ENCODE measurements at regions not wholly inside any gene's neighbourhood (a gene's known extent, or its start where the extent isn't known, plus 50 kb on each side); places are given as distances from the start of the nearest gene placed in this dataset.
A peak's percentile ranks its signal among the peaks of the same experiment; 100 is the strongest.
"Not testable (repeated sequence)": the region's sequence is repeated elsewhere in the genome, so short reads cannot be mapped to it uniquely, and the experiment has no call there.

- TF ChIP-seq, protein P1, sequence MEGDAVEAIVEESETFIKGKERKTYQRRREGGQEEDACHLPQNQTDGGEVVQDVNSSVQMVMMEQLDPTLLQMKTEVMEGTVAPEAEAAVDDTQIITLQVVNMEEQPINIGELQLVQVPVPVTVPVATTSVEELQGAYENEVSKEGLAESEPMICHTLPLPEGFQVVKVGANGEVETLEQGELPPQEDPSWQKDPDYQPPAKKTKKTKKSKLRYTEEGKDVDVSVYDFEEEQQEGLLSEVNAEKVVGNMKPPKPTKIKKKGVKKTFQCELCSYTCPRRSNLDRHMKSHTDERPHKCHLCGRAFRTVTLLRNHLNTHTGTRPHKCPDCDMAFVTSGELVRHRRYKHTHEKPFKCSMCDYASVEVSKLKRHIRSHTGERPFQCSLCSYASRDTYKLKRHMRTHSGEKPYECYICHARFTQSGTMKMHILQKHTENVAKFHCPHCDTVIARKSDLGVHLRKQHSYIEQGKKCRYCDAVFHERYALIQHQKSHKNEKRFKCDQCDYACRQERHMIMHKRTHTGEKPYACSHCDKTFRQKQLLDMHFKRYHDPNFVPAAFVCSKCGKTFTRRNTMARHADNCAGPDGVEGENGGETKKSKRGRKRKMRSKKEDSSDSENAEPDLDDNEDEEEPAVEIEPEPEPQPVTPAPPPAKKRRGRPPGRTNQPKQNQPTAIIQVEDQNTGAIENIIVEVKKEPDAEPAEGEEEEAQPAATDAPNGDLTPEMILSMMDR (IDR thresholded peaks at IDR 0.05; ENCODE audit: insufficient read depth, low read depth, low read length, missing control alignments): no peak
- no peak overlapping the region for H3K4me3 ChIP-seq (ENCODE audit: low read depth, low read length)
- no peak for DNase-seq (ENCODE audit: low read depth)
Observed at GRCh38 chr14:105616802-105617192, 90.4 kb downstream of the TMEM121 start.

DNA sequence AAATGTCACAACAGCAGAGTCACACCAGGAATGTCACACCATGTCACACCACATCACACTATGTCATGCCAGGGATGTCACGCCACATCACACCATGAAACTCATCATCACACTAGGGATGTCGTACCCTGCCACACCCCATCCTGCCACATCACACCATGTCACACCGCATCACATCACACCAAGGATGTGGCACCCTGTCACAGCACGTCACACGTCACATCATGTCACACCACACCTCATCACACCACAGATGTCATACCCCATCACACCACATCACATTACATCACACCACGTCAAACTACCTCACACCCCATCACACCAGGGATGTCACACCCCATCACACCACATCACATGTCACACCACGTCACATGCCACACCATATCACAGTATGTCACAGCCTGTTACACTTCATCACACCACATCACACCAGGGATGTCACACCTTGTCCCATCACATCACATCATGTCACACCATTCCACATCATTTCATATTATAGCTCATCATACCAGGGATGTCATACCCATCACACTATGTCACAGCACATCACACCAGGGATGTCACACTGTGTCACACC lies 90.9 kb downstream of the TMEM121 start:
- TF ChIP-seq, protein P1 (IDR thresholded peaks at IDR 0.05; ENCODE audit: insufficient read depth, low read depth, low read length, missing control alignments): no peak
- no peak overlapping the region for H3K4me3 ChIP-seq (ENCODE audit: low read depth, low read length)
- DNase-seq (ENCODE audit: low read depth): no peak

DNA sequence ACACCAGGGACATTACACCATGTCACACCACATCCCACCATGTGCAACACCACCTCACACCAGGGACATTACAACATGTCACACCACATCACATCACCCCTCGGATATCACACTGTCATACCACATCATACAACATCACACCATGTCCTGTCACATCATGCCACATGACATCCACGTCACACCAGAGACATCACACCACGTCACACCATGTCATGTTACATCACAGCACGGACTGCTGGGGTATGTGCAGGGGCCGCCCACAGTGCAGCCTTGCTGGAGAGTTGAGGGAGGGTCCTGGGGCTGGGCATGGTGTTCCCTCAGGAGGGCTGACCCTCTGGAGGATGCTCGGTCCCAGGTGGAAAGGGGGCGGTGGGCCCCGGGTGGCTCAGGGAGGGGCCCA lies 91.4 kb downstream of the TMEM121 start:
- DNase-seq (ENCODE audit: low read depth); H3K4me3 ChIP-seq (ENCODE audit: low read depth, low read length): not testable (repeated sequence)

DNA sequence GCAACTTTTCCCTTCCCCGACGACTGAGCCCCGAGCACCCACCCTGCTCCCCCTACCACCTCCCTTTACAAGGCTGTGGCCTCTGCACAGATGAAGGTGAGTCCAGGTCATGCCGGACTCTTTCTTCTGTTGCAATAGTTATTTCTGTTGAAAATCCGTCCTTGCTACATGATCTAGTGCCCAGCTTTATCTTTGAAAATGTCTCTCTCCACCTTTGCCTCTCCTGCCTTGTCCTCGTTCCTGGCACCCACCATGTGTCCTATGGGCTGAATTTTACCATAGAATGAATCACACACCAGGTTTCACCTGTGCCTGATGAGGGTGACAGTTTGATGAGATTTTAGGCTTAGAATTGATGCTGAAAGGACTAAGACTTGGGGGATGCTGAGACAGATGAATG lies 92.9 kb downstream of the TMEM121 start:
- not testable (repeated sequence) for DNase-seq (ENCODE audit: low read depth); H3K4me3 ChIP-seq (ENCODE audit: low read depth, low read length)

DNA sequence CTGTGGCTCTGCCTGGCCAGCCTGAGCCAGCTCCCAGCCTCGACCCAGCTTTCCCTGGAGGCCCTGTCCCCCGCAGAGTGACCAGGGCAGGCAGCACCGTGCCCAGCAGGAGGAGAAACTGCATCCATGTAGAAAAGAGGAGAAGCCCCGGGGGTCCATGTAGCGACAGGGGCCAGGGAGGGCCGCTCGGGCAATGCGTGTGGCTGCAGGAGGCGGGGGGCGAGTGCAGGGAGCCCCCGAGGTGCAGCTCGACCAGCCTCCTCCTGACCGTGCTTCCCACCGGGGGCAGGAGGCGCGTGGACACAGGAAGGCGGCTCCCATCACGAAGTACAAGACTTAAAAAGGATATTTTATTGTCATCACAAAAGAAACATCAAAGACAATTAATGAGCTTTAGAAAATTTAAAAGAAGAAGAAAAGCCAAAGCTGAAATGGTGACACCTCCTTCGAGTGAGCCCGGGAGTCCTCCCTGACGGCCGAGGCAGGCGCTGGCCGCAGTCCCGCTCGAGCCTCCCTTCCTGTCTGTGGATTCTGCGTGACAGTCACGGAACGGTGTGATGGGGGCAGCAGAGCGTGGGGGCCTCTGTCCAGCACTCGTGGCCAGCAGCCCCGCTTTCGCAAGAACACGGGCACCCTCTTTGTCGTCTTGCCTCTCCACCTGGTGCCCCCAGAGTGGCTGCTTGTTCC lies 93.9 kb downstream of the TMEM121 start:
- H3K4me3 ChIP-seq (ENCODE audit: low read depth, low read length); DNase-seq (ENCODE audit: low read depth): not testable (repeated sequence)

- DNase-seq (ENCODE audit: low read depth); H3K4me3 ChIP-seq (ENCODE audit: low read depth, low read length): not testable (repeated sequence)
Observed at GRCh38 chr14:105620865-105621471, 94.6 kb downstream of the TMEM121 start.

GRCh38 chr14:105621479-105622328 lies 95.3 kb downstream of the TMEM121 start:
- not testable (repeated sequence) for DNase-seq (ENCODE audit: low read depth); H3K4me3 ChIP-seq (ENCODE audit: low read depth, low read length)

GRCh38 chr14:105622329-105622955 lies 96.1 kb downstream of the TMEM121 start:
- TF ChIP-seq, protein P1 (IDR thresholded peaks at IDR 0.05; ENCODE audit: insufficient read depth, low read depth, low read length, missing control alignments): no peak
- no peak for DNase-seq (ENCODE audit: low read depth)
- no peak overlapping the region for H3K4me3 ChIP-seq (ENCODE audit: low read depth, low read length)

- H3K4me3 ChIP-seq (ENCODE audit: low read depth, low read length); DNase-seq (ENCODE audit: low read depth): not testable (repeated sequence)
Observed at GRCh38 chr14:105623178-105623577, 96.8 kb downstream of the TMEM121 start.

DNA sequence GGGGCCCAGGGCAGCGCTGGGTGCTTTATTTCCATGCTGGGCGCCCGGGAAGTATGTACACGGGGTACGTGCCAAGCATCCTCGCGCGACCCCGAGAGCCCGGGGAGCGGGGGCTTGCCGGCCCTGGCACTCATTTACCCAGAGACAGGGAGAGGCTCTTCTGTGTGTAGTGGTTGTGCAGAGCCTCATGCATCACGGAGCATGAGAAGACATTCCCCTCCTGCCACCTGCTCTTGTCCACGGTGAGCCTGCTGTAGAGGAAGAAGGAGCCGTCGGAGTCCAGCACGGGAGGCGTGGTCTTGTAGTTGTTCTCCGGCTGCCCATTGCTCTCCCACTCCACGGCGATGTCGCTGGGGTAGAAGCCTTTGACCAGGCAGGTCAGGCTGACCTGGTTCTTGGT lies 98.0 kb downstream of the TMEM121 start:
- H3K4me3 ChIP-seq (ENCODE audit: low read depth, low read length); DNase-seq (ENCODE audit: low read depth): not testable (repeated sequence)

DNA sequence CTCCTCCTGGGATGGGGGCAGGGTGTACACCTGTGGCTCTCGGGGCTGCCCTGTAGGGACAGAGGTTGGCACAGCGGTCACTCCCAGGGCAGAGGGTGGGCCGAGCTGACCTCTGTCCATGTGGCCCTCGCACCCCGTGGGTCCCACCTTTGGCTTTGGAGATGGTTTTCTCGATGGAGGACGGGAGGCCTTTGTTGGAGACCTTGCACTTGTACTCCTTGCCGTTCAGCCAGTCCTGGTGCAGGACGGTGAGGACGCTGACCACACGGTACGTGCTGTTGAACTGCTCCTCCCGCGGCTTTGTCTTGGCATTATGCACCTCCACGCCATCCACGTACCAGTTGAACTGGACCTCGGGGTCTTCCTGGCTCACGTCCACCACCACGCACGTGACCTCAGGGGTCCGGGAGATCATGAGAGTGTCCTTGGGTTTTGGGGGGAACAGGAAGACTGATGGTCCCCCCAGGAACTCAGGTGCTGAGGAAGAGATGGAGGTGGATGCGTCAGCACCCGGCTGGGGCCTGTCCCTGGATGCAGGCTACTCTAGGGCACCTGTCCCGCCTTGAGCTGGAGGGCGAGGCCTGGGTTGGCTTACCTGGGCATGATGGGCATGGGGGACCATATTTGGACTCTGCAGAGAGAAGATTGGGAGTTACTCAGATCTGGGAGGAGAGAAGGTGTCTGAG lies 98.5 kb downstream of the TMEM121 start:
- not testable (repeated sequence) for H3K4me3 ChIP-seq (ENCODE audit: low read depth, low read length); DNase-seq (ENCODE audit: low read depth)

- H3K4me3 ChIP-seq (ENCODE audit: low read depth, low read length): not testable (repeated sequence)
Observed at GRCh38 chr14:105625448-105625847, 99.1 kb downstream of the TMEM121 start.

DNA sequence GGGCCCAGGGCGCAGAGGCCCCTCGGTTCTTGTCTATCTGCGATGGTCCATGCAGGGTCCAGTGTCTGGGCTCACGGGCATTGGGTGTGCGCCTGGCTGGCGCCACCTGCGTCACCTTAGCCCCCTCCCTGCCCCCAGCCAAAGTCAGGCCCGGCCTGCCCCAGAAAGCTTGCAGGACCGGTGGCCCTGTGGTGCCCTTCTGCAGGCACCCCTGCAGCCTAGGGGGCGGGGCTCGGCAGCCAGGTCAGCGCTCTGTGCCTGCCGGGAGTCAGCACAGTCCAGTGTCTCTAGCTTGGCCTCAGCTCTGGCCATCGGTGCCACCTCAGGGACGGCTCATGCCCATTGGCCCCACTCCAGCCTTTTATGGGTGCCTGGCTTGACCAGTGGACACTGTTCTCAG lies 99.7 kb downstream of the TMEM121 start:
- DNase-seq (ENCODE audit: low read depth): not testable (repeated sequence)

More at GRCh38 chr14:105625448-105625847, 99.1 kb downstream of the TMEM121 start:
- DNase-seq (ENCODE audit: low read depth): not testable (repeated sequence)

GRCh38 chr14:105626651-105627050 lies 100.3 kb downstream of the TMEM121 start:
- not testable (repeated sequence) for DNase-seq (ENCODE audit: low read depth); H3K4me3 ChIP-seq (ENCODE audit: low read depth, low read length)

More for the DNA sequence above, 99.7 kb downstream of the TMEM121 start:
- H3K4me3 ChIP-seq (ENCODE audit: low read depth, low read length): peak overlapping the region; percentile 36; the same call in 1 of the 2 replicates
